ENCODE measurements at regions not wholly inside any gene's neighbourhood (a gene's known extent, or its start where the extent isn't known, plus 50 kb on each side); places are given as distances from the start of the nearest gene placed in this dataset.
"Not testable (repeated sequence)": the region's sequence is repeated elsewhere in the genome, so short reads cannot be mapped to it uniquely, and the experiment has no call there.

GRCh38 chr1:30229960-30230359, 493.4 kb downstream of the MATN1 start:
- DNase-seq = no peak

GRCh38 chr1:30229557-30229956, 493.8 kb downstream of the MATN1 start:
- DNase-seq = no peak

- DNase-seq = no peak
Observed at GRCh38 chr1:30226648-30227047, 496.7 kb downstream of the MATN1 start.

GRCh38 chr1:30225357-30225756, 498.0 kb downstream of the MATN1 start:
- DNase-seq = no peak

GRCh38 chr1:30219675-30220074, 503.7 kb downstream of the MATN1 start:
- DNase-seq = no peak

- no peak for DNase-seq
Observed at GRCh38 chr1:30218438-30218837, 504.9 kb downstream of the MATN1 start.

GRCh38 chr1:30216602-30217001, 506.8 kb downstream of the MATN1 start:
- no peak for DNase-seq

GRCh38 chr1:30213936-30214335, 509.4 kb downstream of the MATN1 start:
- DNase-seq = no peak

GRCh38 chr1:30207962-30208361, 515.4 kb downstream of the MATN1 start:
- not testable (repeated sequence) for DNase-seq

GRCh38 chr1:30206631-30207030, 516.8 kb downstream of the MATN1 start:
- not testable (repeated sequence) for DNase-seq

- DNase-seq = not testable (repeated sequence)
Observed at GRCh38 chr1:30204916-30205315, 518.5 kb downstream of the MATN1 start.

GRCh38 chr1:30201015-30201414, 522.4 kb downstream of the MATN1 start:
- DNase-seq = no peak

GRCh38 chr1:30200161-30200560, 523.2 kb downstream of the MATN1 start:
- DNase-seq = no peak

- DNase-seq = no peak
Observed at GRCh38 chr1:30199563-30199962, 523.8 kb downstream of the MATN1 start.

- no peak for DNase-seq
Observed at GRCh38 chr1:30198795-30199403, 524.5 kb downstream of the MATN1 start.

GRCh38 chr1:30198451-30198760, 525.0 kb downstream of the MATN1 start:
- DNase-seq = no peak

- no peak for DNase-seq
Observed at GRCh38 chr1:30197639-30198450, 525.5 kb downstream of the MATN1 start.

GRCh38 chr1:30196872-30197638, 526.3 kb downstream of the MATN1 start:
- DNase-seq = no peak

- DNase-seq = no peak
Observed at GRCh38 chr1:30196457-30196856, 526.9 kb downstream of the MATN1 start.

- no peak for DNase-seq
Observed at GRCh38 chr1:30195424-30196134, 527.8 kb downstream of the MATN1 start.

GRCh38 chr1:30194741-30195423, 528.5 kb downstream of the MATN1 start:
- no peak for DNase-seq

- DNase-seq = no peak
Observed at GRCh38 chr1:30194046-30194619, 529.3 kb downstream of the MATN1 start.
